Kidney (tissue), 13 donors: ENCODE measurements at regions not wholly inside any gene's neighbourhood (a gene's known extent, or its start where the extent isn't known, plus 50 kb on each side); places are given as distances from the start of the nearest gene placed in this dataset.

ENCODE experiments used
- DNase-seq, 5 donors: peaks; one replicate each; pipeline ENCODE4 v3.0.0-alpha.2; 2013 to 2020
- FAIRE-seq: peaks from 2 replicates; lab custom pipeline; 2012; peaks lifted over from hg19 to GRCh38; lab: Jason Lieb, UNC
- H3K27ac ChIP-seq, 2 donors: one replicate each; pipeline ENCODE4 v1.7.0; 2013; ENCODE audit warnings: low read depth in 2 of 2, low read length in 2 of 2, inconsistent platforms in 1 of 2
- H3K27me3 ChIP-seq: one replicate; pipeline ENCODE4 v1.7.1; 2013; ENCODE audit warnings: low read length, inconsistent platforms; ENCODE audit not compliant: control insufficient read depth, insufficient read depth
- H3K36me3 ChIP-seq, 3 donors: one replicate each; pipeline versions ENCODE4 v1.7.0 to v1.7.1; 2013; ENCODE audit warnings: low read length in 3 of 3, control low read depth in 1 of 3, inconsistent platforms in 1 of 3; ENCODE audit not compliant: insufficient read depth in 3 of 3, control insufficient read depth in 2 of 3
- H3K4me1 ChIP-seq, 3 donors: one replicate each; pipeline versions ENCODE4 v1.7.0 to v1.7.1; 2013; ENCODE audit warnings: low read length in 3 of 3, inconsistent platforms in 1 of 3, low read depth in 1 of 3; ENCODE audit not compliant: control insufficient read depth in 2 of 3, insufficient read depth in 2 of 3
- H3K4me3 ChIP-seq, 3 donors: one replicate each; pipeline versions ENCODE4 v1.7.0 to v1.8.1; 2013; ENCODE audit warnings: low read length in 3 of 3, control low read depth in 1 of 3, inconsistent platforms in 1 of 3
- H3K9ac ChIP-seq, 3 donors: one replicate each; pipeline versions ENCODE4 v1.7.0 to v1.7.1; 2013; ENCODE audit warnings: low read length in 3 of 3, control low read depth in 1 of 3, inconsistent platforms in 1 of 3
- H3K9me3 ChIP-seq, 3 donors: one replicate each; pipeline versions ENCODE4 v1.7.0 to v1.7.1; 2013; ENCODE audit warnings: low read length in 3 of 3, control low read depth in 1 of 3, inconsistent platforms in 1 of 3; ENCODE audit not compliant: control insufficient read depth in 2 of 3, insufficient read depth in 1 of 3
- CTCF ChIP-seq: IDR thresholded peaks from 3 replicates; pipeline ENCODE4 v1.5.1; 2012; ENCODE audit warnings: mild to moderate bottlenecking, moderate library complexity, borderline replicate concordance; ENCODE audit not compliant: insufficient read depth; ENCODE audit errors: extremely low read depth
- intact Hi-C: fragments of 100-400 bp; cut with DNase I; formaldehyde crosslinking; loops from one replicate; pipeline ENCODE4 v1.11.1; 2022
- donor health status: control.
- donor health status: control.
- donor health status: control.
- donor health status: control.
- donor health status: control.
- donor health status: DM: yes; HTN: yes; CAD: no.
- donor health status: Normal renal cell carcinoma (clear cell type).

DNA sequence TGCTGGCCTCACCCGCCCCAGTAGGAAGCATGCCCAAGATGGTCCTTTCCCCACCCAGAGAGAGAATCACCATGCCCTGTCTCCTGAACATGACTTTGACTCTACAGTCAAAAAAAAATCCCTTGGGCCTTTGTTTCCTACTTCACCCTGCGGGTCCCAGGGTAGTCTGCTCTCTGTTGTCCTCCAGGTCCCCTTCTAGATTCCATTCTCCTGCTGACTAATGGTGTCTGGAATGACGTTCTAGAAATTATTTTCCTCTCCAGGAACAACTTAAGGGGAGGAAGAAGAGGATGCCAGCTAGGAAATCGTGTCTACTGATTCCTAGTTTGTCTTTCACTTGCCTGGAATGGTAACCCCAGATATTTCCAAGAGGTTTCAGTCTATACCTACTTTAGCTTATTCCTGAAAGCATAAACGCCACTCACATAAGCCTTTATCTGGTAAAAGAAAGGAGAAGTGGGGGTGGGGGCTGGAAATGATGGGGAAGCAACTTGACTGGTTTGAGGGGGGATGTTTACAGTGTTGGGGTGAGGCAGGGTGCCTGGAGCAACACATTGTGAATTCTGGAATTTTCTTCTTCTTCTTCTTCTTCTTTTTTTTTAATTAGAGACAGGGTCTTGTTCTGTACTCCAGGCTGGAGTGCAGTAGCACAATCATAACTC, 93.9 kb downstream of the SNX18 start:
- peaks cover 0 to 1% (median 0%) of the 10 kb centered on the region in 3 donors for H3K9me3 ChIP-seq
- no peak overlapping the region for H3K4me3 ChIP-seq
- TF ChIP-seq CTCF: no peak
- no peaks in the 10 kb centered on the region for H3K27me3 ChIP-seq
- intact Hi-C loops: no loop called here
- no peak overlapping the region for H3K27ac ChIP-seq
- no peak for FAIRE-seq
- DNase-seq: no peak
- H3K9ac ChIP-seq: no peak overlapping the region
- no peaks in the 10 kb centered on the region for H3K36me3 ChIP-seq
- no peaks in the 10 kb centered on the region for H3K4me1 ChIP-seq

- Histone ChIP-seq H3K27me3 (no peaks in the 10 kb centered on the region), H3K27ac (no peak overlapping the region), H3K9me3 (peaks cover 0 to 1% (median 0%) of the 10 kb centered on the region in 3 donors), H3K4me1 (no peaks in the 10 kb centered on the region), H3K4me3 (no peak overlapping the region), H3K9ac (no peak overlapping the region), H3K36me3 (no peaks in the 10 kb centered on the region)
- DNase-seq (no peak), FAIRE-seq (no peak)
- no peak for TF ChIP-seq CTCF
- intact Hi-C loops: no loop called here
Observed at GRCh38 chr5:54610197-54610944, 92.8 kb downstream of the SNX18 start.

DNA sequence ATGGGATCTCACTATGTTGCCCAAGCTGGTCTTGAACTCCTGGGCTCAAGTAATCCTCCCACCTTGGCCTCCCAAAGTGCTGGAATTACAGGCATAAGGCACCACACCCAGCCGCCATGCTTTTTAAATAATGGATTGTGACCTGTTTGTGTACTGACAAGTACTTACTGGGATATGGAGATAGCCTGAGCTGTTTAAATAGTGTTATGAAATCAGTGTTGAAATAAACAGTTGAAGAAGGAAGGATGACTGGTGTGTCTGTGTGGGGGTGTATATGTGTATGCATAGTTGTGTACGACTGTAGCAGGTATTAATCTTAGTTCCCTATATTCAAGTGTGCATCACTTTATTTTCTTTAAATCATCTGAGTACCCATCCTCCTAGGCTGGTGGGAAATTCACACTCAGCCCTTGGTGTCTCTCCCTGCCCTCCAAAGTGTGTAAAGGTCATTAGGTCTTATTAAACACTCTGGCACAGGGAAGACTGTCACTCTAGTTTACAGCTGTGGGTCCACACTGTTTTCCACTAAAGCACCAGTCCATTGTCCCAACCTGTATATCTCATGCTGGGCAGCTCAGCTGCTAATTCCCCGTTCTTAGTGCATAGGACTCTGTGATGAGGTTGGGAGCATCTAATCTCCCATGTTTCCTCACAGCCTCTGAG, 91.0 kb downstream of the SNX18 start:
- intact Hi-C loops: no loop called here
- FAIRE-seq (no peak), DNase-seq (no peak)
- Histone ChIP-seq H3K27ac (no peak overlapping the region), H3K27me3 (no peaks in the 10 kb centered on the region), H3K4me1 (no peaks in the 10 kb centered on the region), H3K36me3 (no peaks in the 10 kb centered on the region), H3K4me3 (no peak overlapping the region), H3K9ac (no peak overlapping the region), H3K9me3 (peaks cover 0 to 1% (median 0%) of the 10 kb centered on the region in 3 donors)
- TF ChIP-seq CTCF: no peak
